Neural progenitor cell (in vitro differentiated cells): ENCODE measurements at regions not wholly inside any gene's neighbourhood (a gene's known extent, or its start where the extent isn't known, plus 50 kb on each side); places are given as distances from the start of the nearest gene placed in this dataset.

ENCODE experiments used
- EZH2phosphoT487 ChIP-seq: fragments of 200-600 bp; sonication (generic); IDR thresholded peaks from 2 replicates; pipeline ENCODE4 v1.6.1; 2017; ENCODE audit warnings: antibody characterized with exemption
- TF ChIP-seq, protein P1 (sequence below): fragments of 200-600 bp; sonication (generic); IDR thresholded peaks from 2 replicates; pipeline ENCODE4 v1.5.1; 2017; ENCODE audit warnings: antibody characterized with exemption, mild to moderate bottlenecking

DNA sequence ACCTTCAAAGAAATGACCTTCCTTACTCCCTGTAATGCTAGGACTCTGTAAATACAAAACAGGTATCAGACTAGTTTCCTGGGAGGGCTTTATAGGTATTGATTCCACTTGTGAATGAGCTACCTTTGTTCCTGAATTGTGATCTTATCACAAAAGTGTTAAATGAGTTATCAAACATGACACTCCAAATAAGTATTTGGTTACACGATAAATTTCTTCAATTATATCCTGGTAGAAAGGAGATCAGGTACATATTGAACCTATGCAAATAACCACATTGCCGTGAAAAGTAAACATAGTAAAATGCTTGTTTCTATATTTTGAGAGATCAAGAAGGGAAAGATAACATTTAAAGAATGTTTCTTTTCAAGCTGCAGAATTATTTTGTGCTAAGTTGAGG is 285.3 kb downstream of the HIVEP2 start:
- TF ChIP-seq, protein P1, sequence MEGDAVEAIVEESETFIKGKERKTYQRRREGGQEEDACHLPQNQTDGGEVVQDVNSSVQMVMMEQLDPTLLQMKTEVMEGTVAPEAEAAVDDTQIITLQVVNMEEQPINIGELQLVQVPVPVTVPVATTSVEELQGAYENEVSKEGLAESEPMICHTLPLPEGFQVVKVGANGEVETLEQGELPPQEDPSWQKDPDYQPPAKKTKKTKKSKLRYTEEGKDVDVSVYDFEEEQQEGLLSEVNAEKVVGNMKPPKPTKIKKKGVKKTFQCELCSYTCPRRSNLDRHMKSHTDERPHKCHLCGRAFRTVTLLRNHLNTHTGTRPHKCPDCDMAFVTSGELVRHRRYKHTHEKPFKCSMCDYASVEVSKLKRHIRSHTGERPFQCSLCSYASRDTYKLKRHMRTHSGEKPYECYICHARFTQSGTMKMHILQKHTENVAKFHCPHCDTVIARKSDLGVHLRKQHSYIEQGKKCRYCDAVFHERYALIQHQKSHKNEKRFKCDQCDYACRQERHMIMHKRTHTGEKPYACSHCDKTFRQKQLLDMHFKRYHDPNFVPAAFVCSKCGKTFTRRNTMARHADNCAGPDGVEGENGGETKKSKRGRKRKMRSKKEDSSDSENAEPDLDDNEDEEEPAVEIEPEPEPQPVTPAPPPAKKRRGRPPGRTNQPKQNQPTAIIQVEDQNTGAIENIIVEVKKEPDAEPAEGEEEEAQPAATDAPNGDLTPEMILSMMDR, result no peak
- TF ChIP-seq EZH2phosphoT487, result no peak
